ENCODE measurements at regions not wholly inside any gene's neighbourhood (a gene's known extent, or its start where the extent isn't known, plus 50 kb on each side); places are given as distances from the start of the nearest gene placed in this dataset.
"Not testable (repeated sequence)": the region's sequence is repeated elsewhere in the genome, so short reads cannot be mapped to it uniquely, and the experiment has no call there.

DNA sequence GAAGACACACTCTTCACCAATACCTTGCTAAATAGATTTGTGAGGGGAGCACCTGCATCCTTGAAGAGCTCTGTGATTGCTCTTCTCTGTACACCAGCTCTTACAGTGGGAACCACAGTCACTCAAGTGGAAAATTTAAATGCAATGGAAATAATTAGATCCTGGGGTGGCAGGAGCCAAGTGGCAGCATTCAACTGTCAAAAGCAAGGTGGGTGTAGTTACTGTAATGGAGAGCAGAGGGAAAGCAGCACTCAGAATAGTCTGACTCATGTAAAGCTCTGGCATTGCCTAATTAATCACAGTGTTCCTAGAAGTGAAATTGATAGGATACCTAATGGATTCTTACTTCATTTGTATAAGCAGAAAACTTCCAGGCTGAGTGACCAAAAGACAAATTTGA is 245.8 kb downstream of the KCNE4 start:
- DNase-seq: no peak
- Histone ChIP-seq H3K9ac (ENCODE audit: low read length) (no peak overlapping the region), H3K4me1 (ENCODE audit: low read length) (0 out of 2 replicates have a peak, but pooled peaks cover 2% of the 10 kb centered on the region), H3K9me2 (replicated peaks; ENCODE audit: insufficient read depth, low read length) (no peaks in the 10 kb centered on the region), H3K4me2 (ENCODE audit: low read depth, low read length, poor library complexity, severe bottlenecking) (no peak overlapping the region), H3K27ac (ENCODE audit: low read length) (no peak overlapping the region), H3K36me3 (ENCODE audit: insufficient read depth, low read length) (no peaks in the 10 kb centered on the region), H3K27me3 (ENCODE audit: low read length) (no peaks in the 10 kb centered on the region), H3K4me3 (ENCODE audit: low read length) (no peak overlapping the region), H2AFZ (ENCODE audit: low read length) (no peak overlapping the region), H4K20me1 (ENCODE audit: insufficient read depth, low read depth, low read length) (no peaks in the 10 kb centered on the region), H3K9me3 (ENCODE audit: low read length) (no peaks in the 10 kb centered on the region), H3K79me2 (ENCODE audit: low read length) (no peaks in the 10 kb centered on the region)

DNA sequence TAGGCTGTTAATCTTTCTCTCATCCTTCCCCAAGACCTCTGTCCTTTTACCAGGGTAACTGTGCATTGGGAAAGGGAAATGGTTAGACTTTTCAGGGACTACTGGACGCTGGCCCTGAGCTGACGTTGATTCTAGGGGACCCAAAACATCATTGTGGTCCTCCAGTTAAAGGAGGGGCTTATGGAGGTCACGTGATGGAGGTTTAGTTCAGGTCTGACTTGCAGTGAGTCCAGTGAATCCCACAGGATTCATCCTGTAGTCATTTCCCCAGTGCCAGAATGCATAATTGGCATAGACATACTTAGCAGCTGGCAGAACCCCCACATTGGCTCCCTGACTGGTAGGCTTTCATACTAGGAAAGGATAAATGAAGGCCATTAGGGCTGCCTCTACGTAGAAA is 246.3 kb downstream of the KCNE4 start:
- not testable (repeated sequence) for H3K9me3 ChIP-seq (ENCODE audit: low read length); H3K79me2 ChIP-seq (ENCODE audit: low read length)

GRCh38 chr2:223300326-223300725 is 248.3 kb downstream of the KCNE4 start:
- no peak overlapping the region for H3K4me3 ChIP-seq (ENCODE audit: low read length)
- 0 out of 2 replicates have a peak, but pooled peaks cover 2% of the 10 kb centered on the region for H3K4me1 ChIP-seq (ENCODE audit: low read length)
- no peak overlapping the region for H3K27ac ChIP-seq (ENCODE audit: low read length)
- H2AFZ ChIP-seq (ENCODE audit: low read length): no peak overlapping the region
- H3K9me2 ChIP-seq (replicated peaks; ENCODE audit: insufficient read depth, low read length): no peaks in the 10 kb centered on the region
- no peaks in the 10 kb centered on the region for H3K36me3 ChIP-seq (ENCODE audit: insufficient read depth, low read length)
- no peaks in the 10 kb centered on the region for H3K27me3 ChIP-seq (ENCODE audit: low read length)
- no peaks in the 10 kb centered on the region for H3K79me2 ChIP-seq (ENCODE audit: low read length)
- no peaks in the 10 kb centered on the region for H4K20me1 ChIP-seq (ENCODE audit: insufficient read depth, low read depth, low read length)
- H3K4me2 ChIP-seq (ENCODE audit: low read depth, low read length, poor library complexity, severe bottlenecking): no peak overlapping the region
- DNase-seq: no peak
- H3K9ac ChIP-seq (ENCODE audit: low read length): no peak overlapping the region
- no peaks in the 10 kb centered on the region for H3K9me3 ChIP-seq (ENCODE audit: low read length)

More for the DNA sequence above, 246.3 kb downstream of the KCNE4 start:
- H3K27me3 ChIP-seq (ENCODE audit: low read length); H3K9me2 ChIP-seq (replicated peaks; ENCODE audit: insufficient read depth, low read length); DNase-seq; H3K4me2 ChIP-seq (ENCODE audit: low read depth, low read length, poor library complexity, severe bottlenecking); H3K27ac ChIP-seq (ENCODE audit: low read length); H4K20me1 ChIP-seq (ENCODE audit: insufficient read depth, low read depth, low read length); H2AFZ ChIP-seq (ENCODE audit: low read length); H3K4me1 ChIP-seq (ENCODE audit: low read length); H3K4me3 ChIP-seq (ENCODE audit: low read length); H3K9ac ChIP-seq (ENCODE audit: low read length); H3K36me3 ChIP-seq (ENCODE audit: insufficient read depth, low read length): not testable (repeated sequence)

GRCh38 chr2:223306371-223306770 is 254.4 kb downstream of the KCNE4 start:
- Histone ChIP-seq H3K27me3 (ENCODE audit: low read length) (no peaks in the 10 kb centered on the region), H3K4me1 (ENCODE audit: low read length) (no peaks in the 10 kb centered on the region)
- peak; percentile 64 for DNase-seq

DNA sequence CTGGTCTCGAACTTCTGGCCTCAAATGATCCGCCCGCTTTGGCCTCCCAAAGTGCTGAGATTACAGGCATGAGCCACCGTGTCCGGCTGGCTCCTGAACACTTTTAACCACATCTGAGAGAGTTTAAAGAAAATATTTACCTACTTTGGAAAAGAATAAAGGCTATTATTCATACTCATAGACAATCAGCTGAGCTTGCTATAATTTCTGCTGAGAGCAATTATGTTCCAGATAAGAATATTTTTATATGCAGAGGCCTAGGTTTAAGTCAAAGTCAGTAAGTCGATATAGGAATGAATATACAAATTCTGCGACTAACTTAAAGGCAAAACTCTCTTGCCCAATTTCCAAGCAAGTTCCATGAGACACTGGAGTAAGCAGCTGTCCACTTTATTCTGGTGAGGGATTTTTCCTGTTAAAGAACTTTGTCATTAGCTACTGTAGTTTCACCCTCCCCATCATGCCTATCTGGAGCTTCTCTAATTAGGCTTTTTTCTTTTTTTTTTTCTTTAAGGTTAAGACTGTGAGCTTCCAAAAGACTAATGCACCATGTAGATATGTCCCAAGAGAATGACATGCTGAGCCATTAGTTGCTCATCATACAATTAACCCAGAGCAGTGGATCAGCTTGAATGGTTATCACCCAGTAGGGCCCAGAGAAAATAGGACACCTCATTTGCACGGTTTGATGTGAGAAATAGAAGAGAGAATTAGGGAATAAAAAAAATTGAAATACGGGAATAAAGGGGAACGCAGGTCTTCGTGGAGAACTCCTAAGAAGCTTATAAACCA is 260.1 kb downstream of the KCNE4 start:
- H3K27me3 ChIP-seq (ENCODE audit: low read length): no peaks in the 10 kb centered on the region
- DNase-seq: no peak
- H4K20me1 ChIP-seq (ENCODE audit: insufficient read depth, low read depth, low read length): no peaks in the 10 kb centered on the region
- H3K27ac ChIP-seq (ENCODE audit: low read length): no peak overlapping the region
- no peaks in the 10 kb centered on the region for H3K36me3 ChIP-seq (ENCODE audit: insufficient read depth, low read length)
- H3K4me2 ChIP-seq (ENCODE audit: low read depth, low read length, poor library complexity, severe bottlenecking): no peak overlapping the region
- H3K9ac ChIP-seq (ENCODE audit: low read length): no peak overlapping the region
- H3K4me1 ChIP-seq (ENCODE audit: low read length): no peaks in the 10 kb centered on the region
- H3K79me2 ChIP-seq (ENCODE audit: low read length): no peaks in the 10 kb centered on the region
- H3K9me2 ChIP-seq (replicated peaks; ENCODE audit: insufficient read depth, low read length): no peaks in the 10 kb centered on the region
- no peak overlapping the region for H2AFZ ChIP-seq (ENCODE audit: low read length)
- no peak overlapping the region for H3K4me3 ChIP-seq (ENCODE audit: low read length)
- H3K9me3 ChIP-seq (ENCODE audit: low read length): no peaks in the 10 kb centered on the region

More at GRCh38 chr2:223306371-223306770, 254.4 kb downstream of the KCNE4 start:
- no peak overlapping the region for H2AFZ ChIP-seq (ENCODE audit: low read length)
- no peak overlapping the region for H3K9ac ChIP-seq (ENCODE audit: low read length)
- H4K20me1 ChIP-seq (ENCODE audit: insufficient read depth, low read depth, low read length): no peaks in the 10 kb centered on the region
- no peaks in the 10 kb centered on the region for H3K9me2 ChIP-seq (replicated peaks; ENCODE audit: insufficient read depth, low read length)
- no peak overlapping the region for H3K27ac ChIP-seq (ENCODE audit: low read length)
- H3K36me3 ChIP-seq (ENCODE audit: insufficient read depth, low read length): no peaks in the 10 kb centered on the region
- H3K79me2 ChIP-seq (ENCODE audit: low read length): no peaks in the 10 kb centered on the region
- H3K9me3 ChIP-seq (ENCODE audit: low read length): no peaks in the 10 kb centered on the region
- H3K4me2 ChIP-seq (ENCODE audit: low read depth, low read length, poor library complexity, severe bottlenecking): no peak overlapping the region
- H3K4me3 ChIP-seq (ENCODE audit: low read length): no peak overlapping the region

- no peak overlapping the region for H3K27ac ChIP-seq (ENCODE audit: low read length)
- H3K4me3 ChIP-seq (ENCODE audit: low read length): no peak overlapping the region
- H3K36me3 ChIP-seq (ENCODE audit: insufficient read depth, low read length): no peaks in the 10 kb centered on the region
- no peaks in the 10 kb centered on the region for H3K9me3 ChIP-seq (ENCODE audit: low read length)
- H3K4me2 ChIP-seq (ENCODE audit: low read depth, low read length, poor library complexity, severe bottlenecking): no peak overlapping the region
- H3K9me2 ChIP-seq (replicated peaks; ENCODE audit: insufficient read depth, low read length): no peaks in the 10 kb centered on the region
- H4K20me1 ChIP-seq (ENCODE audit: insufficient read depth, low read depth, low read length): no peaks in the 10 kb centered on the region
- no peaks in the 10 kb centered on the region for H3K4me1 ChIP-seq (ENCODE audit: low read length)
- no peaks in the 10 kb centered on the region for H3K79me2 ChIP-seq (ENCODE audit: low read length)
- no peak overlapping the region for H3K9ac ChIP-seq (ENCODE audit: low read length)
- no peak overlapping the region for H2AFZ ChIP-seq (ENCODE audit: low read length)
- DNase-seq: no peak
- H3K27me3 ChIP-seq (ENCODE audit: low read length): no peaks in the 10 kb centered on the region
Measured at GRCh38 chr2:223313101-223313500, 261.1 kb downstream of the KCNE4 start.

- Histone ChIP-seq H3K4me2 (ENCODE audit: low read depth, low read length, poor library complexity, severe bottlenecking) (no peak overlapping the region), H3K27me3 (ENCODE audit: low read length) (no peaks in the 10 kb centered on the region), H3K4me1 (ENCODE audit: low read length) (no peaks in the 10 kb centered on the region), H3K79me2 (ENCODE audit: low read length) (no peaks in the 10 kb centered on the region), H2AFZ (ENCODE audit: low read length) (no peak overlapping the region), H3K9me3 (ENCODE audit: low read length) (no peaks in the 10 kb centered on the region), H3K9ac (ENCODE audit: low read length) (no peak overlapping the region), H4K20me1 (ENCODE audit: insufficient read depth, low read depth, low read length) (no peaks in the 10 kb centered on the region), H3K27ac (ENCODE audit: low read length) (no peak overlapping the region), H3K36me3 (ENCODE audit: insufficient read depth, low read length) (no peaks in the 10 kb centered on the region), H3K4me3 (ENCODE audit: low read length) (no peak overlapping the region), H3K9me2 (replicated peaks; ENCODE audit: insufficient read depth, low read length) (no peaks in the 10 kb centered on the region)
- no peak for DNase-seq
Measured at GRCh38 chr2:223314811-223315210, 262.8 kb downstream of the KCNE4 start.

GRCh38 chr2:223315813-223316212 is 263.8 kb downstream of the KCNE4 start:
- H3K27ac ChIP-seq (ENCODE audit: low read length): no peak overlapping the region
- H3K36me3 ChIP-seq (ENCODE audit: insufficient read depth, low read length): no peaks in the 10 kb centered on the region
- H3K4me2 ChIP-seq (ENCODE audit: low read depth, low read length, poor library complexity, severe bottlenecking): no peak overlapping the region
- H3K9me2 ChIP-seq (replicated peaks; ENCODE audit: insufficient read depth, low read length): no peaks in the 10 kb centered on the region
- no peaks in the 10 kb centered on the region for H3K9me3 ChIP-seq (ENCODE audit: low read length)
- no peaks in the 10 kb centered on the region for H3K79me2 ChIP-seq (ENCODE audit: low read length)
- H3K4me3 ChIP-seq (ENCODE audit: low read length): no peak overlapping the region
- DNase-seq: no peak
- no peak overlapping the region for H3K9ac ChIP-seq (ENCODE audit: low read length)
- H4K20me1 ChIP-seq (ENCODE audit: insufficient read depth, low read depth, low read length): no peaks in the 10 kb centered on the region
- H3K4me1 ChIP-seq (ENCODE audit: low read length): no peaks in the 10 kb centered on the region
- H2AFZ ChIP-seq (ENCODE audit: low read length): no peak overlapping the region
- no peaks in the 10 kb centered on the region for H3K27me3 ChIP-seq (ENCODE audit: low read length)
